RWPE1 (cell line): ENCODE measurements at regions not wholly inside any gene's neighbourhood (a gene's known extent, or its start where the extent isn't known, plus 50 kb on each side); places are given as distances from the start of the nearest gene placed in this dataset.
"Not testable (repeated sequence)": the region's sequence is repeated elsewhere in the genome, so short reads cannot be mapped to it uniquely, and the experiment has no call there.

Source experiments
- CTCF ChIA-PET: fragments of 350-600 bp; sonication (Branson Sonifier 250); formaldehyde crosslinking; extraction: SDS; loops from one replicate; lab custom pipeline; 2021; lab: Yijun Ruan, JAX
- POLR2A ChIA-PET: fragments of 400-600 bp; formaldehyde crosslinking; extraction: SDS; loops from one replicate; lab custom pipeline; 2020; ENCODE audit warnings: antibody characterized with exemption; ENCODE audit not compliant: low non-redundant PET; lab: Yijun Ruan, JAX
- DNase-seq: peaks from one replicate; pipeline ENCODE4 v3.0.0; 2012; ENCODE audit warnings: low spot score
- H3K27ac ChIP-seq: fragments of 450-650 bp; 2 replicates; pipeline ENCODE4 v1.5.1; 2017
- CTCF ChIP-seq: fragments of 450-650 bp; conservative IDR thresholded peaks from 2 replicates; pipeline ENCODE4 v1.5.1; 2017; ENCODE audit warnings: low read depth, mild to moderate bottlenecking

- no peak for TF ChIP-seq CTCF
- CTCF ChIA-PET, result interaction anchor here (0.7 kb wide), 1 partner anchor 1788 kb away, joined by 3 read pairs; no protein-coding TSS in a partner anchor
- DNase-seq, result no peak
- POLR2A ChIA-PET, result no interaction called here
- no peak overlapping the region for H3K27ac ChIP-seq
These were observed 919.8 kb upstream of the SLITRK1 start for GRCh38 chr13:84802073-84802472.

GRCh38 chr13:84784443-84785153 is 902.3 kb upstream of the SLITRK1 start:
- TF ChIP-seq CTCF, result no peak
- ChIA-PET CTCF (no interaction called here), POLR2A (no interaction called here)
- no peak overlapping the region for H3K27ac ChIP-seq
- no peak for DNase-seq

- CTCF ChIA-PET, result no interaction called here
- DNase-seq, result no peak
These were observed 895.0 kb upstream of the SLITRK1 start for GRCh38 chr13:84777316-84777715.

GRCh38 chr13:84776593-84776992 is 894.3 kb upstream of the SLITRK1 start:
- DNase-seq, result no peak
- ChIA-PET CTCF (no interaction called here), POLR2A (no interaction called here)
- TF ChIP-seq CTCF, result no peak
- no peak overlapping the region for H3K27ac ChIP-seq

More at GRCh38 chr13:84777316-84777715, 895.0 kb upstream of the SLITRK1 start:
- TF ChIP-seq CTCF, result no peak
- no peak overlapping the region for H3K27ac ChIP-seq
- POLR2A ChIA-PET, result no interaction called here

GRCh38 chr13:84775920-84776319 is 893.6 kb upstream of the SLITRK1 start:
- H3K27ac ChIP-seq, POLR2A ChIA-PET, DNase-seq: not testable (repeated sequence)
- CTCF ChIA-PET, result interaction anchor here (0.6 kb wide), 1 partner anchor 34 kb away, joined by 7 read pairs; no protein-coding TSS in a partner anchor

GRCh38 chr13:84774111-84774510 is 891.8 kb upstream of the SLITRK1 start:
- POLR2A ChIA-PET, result no interaction called here
- no peak for DNase-seq
- no peak for TF ChIP-seq CTCF
- CTCF ChIA-PET, result no interaction called here
- no peak overlapping the region for H3K27ac ChIP-seq

GRCh38 chr13:84760956-84761355 is 878.7 kb upstream of the SLITRK1 start:
- POLR2A ChIA-PET, result no interaction called here
- no peak overlapping the region for H3K27ac ChIP-seq
- no peak for DNase-seq
- CTCF ChIA-PET, result no interaction called here
- no peak for TF ChIP-seq CTCF
